Gastrocnemius medialis (tissue), 4 donors: ENCODE measurements at regions not wholly inside any gene's neighbourhood (a gene's known extent, or its start where the extent isn't known, plus 50 kb on each side); places are given as distances from the start of the nearest gene placed in this dataset.
A peak's percentile ranks its signal among the peaks of the same experiment; 100 is the strongest.

Experiments used
- ATAC-seq, 2 donors: fragments of 150-250 bp; one replicate each; pipeline ENCODE4 v1.9.1; 2016
- DNase-seq, 2 donors: peaks; one replicate each; pipeline ENCODE4 v3.0.0-alpha.2; 2019
- H3K27ac ChIP-seq, 4 donors: fragments of 200-600 bp; sonication (generic); 1 replicate in 1 of 4; 2 replicates in 3 of 4; pipeline ENCODE4 v1.5.1; 2016 to 2018; ENCODE audit warnings: mild to moderate bottlenecking in 2 of 4, moderate library complexity in 1 of 4
- H3K27me3 ChIP-seq, 3 donors: fragments of 200-600 bp; sonication (generic) in 2 of 3; 1 replicate in 1 of 3; 2 replicates in 2 of 3; pipeline versions ENCODE4 v1.5.1 to v1.6.0; 2016 to 2019; ENCODE audit warnings: mild to moderate bottlenecking in 1 of 3, moderate library complexity in 1 of 3
- H3K36me3 ChIP-seq, 2 donors: fragments of 200-600 bp; sonication (generic) in 1 of 2; one replicate each; pipeline ENCODE4 v1.5.1; 2017 to 2018
- H3K4me1 ChIP-seq, 2 donors: fragments of 200-600 bp; sonication (generic) in 1 of 2; one replicate each; pipeline ENCODE4 v1.5.1; 2016 to 2017; ENCODE audit warnings: mild to moderate bottlenecking in 2 of 2
- H3K4me3 ChIP-seq, 4 donors: fragments of 200-600 bp; sonication (generic) in 3 of 4; 1 replicate in 1 of 4; 2 replicates in 3 of 4; pipeline ENCODE4 v1.5.1; 2016 to 2019; ENCODE audit warnings: mild to moderate bottlenecking in 2 of 4
- H3K9me3 ChIP-seq, 3 donors: fragments of 200-600 bp; sonication (generic) in 2 of 3; 1 replicate in 1 of 3; 2 replicates in 2 of 3; pipeline ENCODE4 v1.5.1; 2016 to 2019
- POLR2A ChIP-seq, 2 donors: fragments of 450-650 bp; IDR thresholded peaks; one replicate each; pipeline ENCODE4 v1.6.1; 2017; ENCODE audit warnings: antibody characterized with exemption in 2 of 2, mild to moderate bottlenecking in 2 of 2, moderate library complexity in 2 of 2
- in situ Hi-C, 4 donors: fragments of 200-750 bp; cut with MboI; loops; one replicate each; pipeline versions ENCODE4 v1.15.0 to v1.8.0; 2017; ENCODE audit warnings: low sequenced_read_pairs in 4 of 4
- intact Hi-C: fragments of 100-400 bp; cut with DNase I; formaldehyde crosslinking; loops from one replicate; pipeline ENCODE4 v1.15.1; 2023; ENCODE audit warnings: low total_unique reads
- TF ChIP-seq, protein P1 (sequence below), 5 experiments: fragments of 450-650 bp in 3 of 5; fragments of 200-600 bp in 2 of 5; sonication (generic) in 2 of 5; IDR thresholded peaks in 4 of 5; conservative IDR thresholded peaks in 1 of 5; 1 replicate in 4 of 5; 2 replicates in 1 of 5; pipeline ENCODE4 v1.5.1; 2016 to 2019; ENCODE audit warnings: antibody characterized with exemption in 5 of 5, mild to moderate bottlenecking in 3 of 5, moderate library complexity in 3 of 5

DNA sequence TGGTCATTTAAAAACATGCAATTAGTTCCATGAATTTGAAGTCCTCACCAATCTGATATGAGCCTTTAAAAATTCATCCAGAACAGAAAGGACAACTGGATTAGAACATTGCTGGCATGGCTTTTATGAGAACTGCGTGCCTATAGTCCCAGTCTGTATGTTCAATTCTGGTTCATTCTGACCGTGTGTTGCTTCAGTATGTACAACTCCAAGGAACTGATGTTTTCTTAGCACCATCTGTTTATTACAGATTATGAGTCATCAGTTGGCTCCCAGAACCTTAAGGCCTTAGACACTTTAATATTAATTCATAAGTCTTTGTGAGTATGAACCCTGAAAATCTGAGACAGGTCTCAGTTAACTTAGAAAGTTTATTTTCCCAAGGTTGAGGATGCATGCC, 115.0 kb downstream of the CEP44 start:
- H3K4me3 ChIP-seq = no peak overlapping the region
- H3K27me3 ChIP-seq = no peaks in the 10 kb centered on the region
- H3K27ac ChIP-seq = no peak overlapping the region
- ATAC-seq (peak in 1 of 2 donors; percentile 58), DNase-seq (no peak)
- H3K36me3 ChIP-seq = no peaks in the 10 kb centered on the region
- no peaks in the 10 kb centered on the region for H3K9me3 ChIP-seq
- in situ Hi-C loops (no loop called here), intact Hi-C loops (no loop called here)
- no peaks in the 10 kb centered on the region for H3K4me1 ChIP-seq
- TF ChIP-seq, protein P1, sequence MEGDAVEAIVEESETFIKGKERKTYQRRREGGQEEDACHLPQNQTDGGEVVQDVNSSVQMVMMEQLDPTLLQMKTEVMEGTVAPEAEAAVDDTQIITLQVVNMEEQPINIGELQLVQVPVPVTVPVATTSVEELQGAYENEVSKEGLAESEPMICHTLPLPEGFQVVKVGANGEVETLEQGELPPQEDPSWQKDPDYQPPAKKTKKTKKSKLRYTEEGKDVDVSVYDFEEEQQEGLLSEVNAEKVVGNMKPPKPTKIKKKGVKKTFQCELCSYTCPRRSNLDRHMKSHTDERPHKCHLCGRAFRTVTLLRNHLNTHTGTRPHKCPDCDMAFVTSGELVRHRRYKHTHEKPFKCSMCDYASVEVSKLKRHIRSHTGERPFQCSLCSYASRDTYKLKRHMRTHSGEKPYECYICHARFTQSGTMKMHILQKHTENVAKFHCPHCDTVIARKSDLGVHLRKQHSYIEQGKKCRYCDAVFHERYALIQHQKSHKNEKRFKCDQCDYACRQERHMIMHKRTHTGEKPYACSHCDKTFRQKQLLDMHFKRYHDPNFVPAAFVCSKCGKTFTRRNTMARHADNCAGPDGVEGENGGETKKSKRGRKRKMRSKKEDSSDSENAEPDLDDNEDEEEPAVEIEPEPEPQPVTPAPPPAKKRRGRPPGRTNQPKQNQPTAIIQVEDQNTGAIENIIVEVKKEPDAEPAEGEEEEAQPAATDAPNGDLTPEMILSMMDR (IDR thresholded peaks at IDR 0.05 in 4 of 5, conservative IDR thresholded peaks at IDR 0.05 in 1 of 5) = no peak
- TF ChIP-seq POLR2A (IDR thresholded peaks at IDR 0.05) = no peak

DNA sequence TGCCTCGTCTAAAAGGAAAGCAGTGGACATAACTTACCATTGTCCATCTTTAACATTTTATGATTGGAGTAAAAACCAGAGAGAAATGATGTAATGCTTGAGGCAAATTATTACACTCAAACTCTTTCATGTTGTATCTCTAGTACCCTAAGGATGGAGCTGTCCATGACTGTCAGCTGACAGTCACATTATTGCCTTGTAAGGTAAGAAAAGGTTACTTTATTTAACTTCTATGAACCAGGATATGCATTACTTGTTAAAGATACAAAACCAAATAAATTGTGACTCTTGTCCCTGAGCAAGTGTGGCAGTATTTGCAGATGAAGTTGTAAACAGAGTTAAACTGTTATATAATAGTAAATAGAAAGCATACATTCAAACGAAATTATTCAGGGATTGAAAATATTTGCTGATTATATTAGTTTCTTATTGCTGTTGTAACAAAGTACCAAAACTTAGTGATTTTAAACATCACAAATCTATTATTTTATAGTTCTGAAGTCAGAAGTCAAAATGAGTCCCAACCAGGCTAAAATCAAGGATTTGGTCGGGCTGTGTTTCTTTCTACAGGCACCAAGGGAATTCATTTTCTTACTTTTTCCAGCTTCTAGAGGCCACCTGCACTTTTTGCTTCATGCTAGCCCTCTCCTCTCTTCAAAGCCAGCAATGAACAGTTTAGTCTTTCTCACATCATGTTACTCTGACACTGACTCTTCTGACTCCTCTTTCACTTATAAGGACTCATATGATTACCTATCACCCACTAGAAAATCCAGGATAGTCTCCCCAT, 113.8 kb downstream of the CEP44 start:
- in situ Hi-C loops (no loop called here), intact Hi-C loops (no loop called here)
- TF ChIP-seq, protein P1 (IDR thresholded peaks at IDR 0.05 in 4 of 5, conservative IDR thresholded peaks at IDR 0.05 in 1 of 5) = no peak
- TF ChIP-seq POLR2A (IDR thresholded peaks at IDR 0.05) = no peak
- Histone ChIP-seq H3K4me1 (no peaks in the 10 kb centered on the region), H3K27me3 (no peaks in the 10 kb centered on the region), H3K4me3 (no peak overlapping the region), H3K27ac (no peak overlapping the region), H3K9me3 (no peaks in the 10 kb centered on the region), H3K36me3 (no peaks in the 10 kb centered on the region)
- DNase-seq (no peak), ATAC-seq (no peak)

DNA sequence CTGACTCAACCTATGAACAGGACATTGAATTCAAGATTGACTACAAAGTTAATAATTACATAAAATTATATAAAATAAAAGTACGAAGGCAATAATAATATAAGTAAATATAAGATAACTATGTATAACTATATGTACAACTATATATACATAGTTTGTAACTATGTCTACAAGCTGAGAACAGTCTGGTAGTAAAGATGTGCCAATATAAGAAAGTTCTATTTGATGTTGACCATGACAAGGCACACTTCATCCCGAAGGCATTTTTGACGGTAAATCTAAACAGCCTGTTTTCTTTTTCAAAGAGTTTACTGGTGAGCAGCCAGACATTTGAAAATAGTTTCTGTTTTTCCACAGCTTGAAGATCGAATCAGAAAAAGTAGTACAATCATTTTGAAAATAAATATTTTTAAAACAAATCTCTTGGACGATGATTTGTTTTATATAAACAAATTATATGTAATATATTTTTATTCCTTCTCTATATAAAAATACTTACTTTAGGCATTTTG, 112.9 kb downstream of the CEP44 start:
- Histone ChIP-seq H3K27me3 (no peaks in the 10 kb centered on the region), H3K27ac (no peak overlapping the region), H3K4me1 (no peaks in the 10 kb centered on the region), H3K4me3 (no peak overlapping the region), H3K36me3 (no peaks in the 10 kb centered on the region), H3K9me3 (no peaks in the 10 kb centered on the region)
- TF ChIP-seq POLR2A (IDR thresholded peaks at IDR 0.05) = no peak
- TF ChIP-seq, protein P1 (IDR thresholded peaks at IDR 0.05 in 4 of 5, conservative IDR thresholded peaks at IDR 0.05 in 1 of 5) = no peak
- in situ Hi-C loops = no loop called here
- intact Hi-C loops = no loop called here
- DNase-seq (no peak), ATAC-seq (no peak)

DNA sequence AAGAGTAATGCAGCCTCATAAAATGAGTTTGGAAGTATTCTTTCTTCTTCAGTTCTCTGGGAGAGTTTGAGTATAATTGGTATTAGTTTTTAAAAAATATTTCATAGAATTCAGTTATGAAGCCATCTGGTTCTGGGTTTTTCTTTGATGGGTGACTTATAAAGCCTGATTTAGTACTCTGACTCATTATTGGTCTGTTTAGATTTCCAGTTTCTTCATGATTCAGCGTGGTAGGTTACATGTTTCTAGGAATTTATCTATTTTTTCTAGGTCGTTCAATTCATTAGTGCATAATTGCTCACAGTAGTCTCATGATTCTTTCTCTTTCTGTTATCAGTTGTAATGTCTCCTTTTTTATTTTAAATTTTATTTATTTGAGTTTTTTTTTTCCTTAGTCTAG, 111.2 kb downstream of the CEP44 start:
- H3K36me3 ChIP-seq = no peaks in the 10 kb centered on the region
- ATAC-seq (no peak), DNase-seq (no peak)
- intact Hi-C loops (no loop called here), in situ Hi-C loops (no loop called here)
- H3K4me1 ChIP-seq = no peaks in the 10 kb centered on the region
- H3K9me3 ChIP-seq = no peaks in the 10 kb centered on the region
- no peak overlapping the region for H3K4me3 ChIP-seq
- no peaks in the 10 kb centered on the region for H3K27me3 ChIP-seq
- H3K27ac ChIP-seq = no peak overlapping the region
- no peak for TF ChIP-seq POLR2A (IDR thresholded peaks at IDR 0.05)
- TF ChIP-seq, protein P1 (IDR thresholded peaks at IDR 0.05 in 4 of 5, conservative IDR thresholded peaks at IDR 0.05 in 1 of 5) = no peak
